HG03175 (cell line): ENCODE measurements at regions not wholly inside any gene's neighbourhood (a gene's known extent, or its start where the extent isn't known, plus 50 kb on each side); places are given as distances from the start of the nearest gene placed in this dataset.
"Not testable (repeated sequence)": the region's sequence is repeated elsewhere in the genome, so short reads cannot be mapped to it uniquely, and the experiment has no call there.

Source experiments
- ATAC-seq: cut with Tn5 transposase; IDR thresholded peaks from one replicate; pipeline ENCODE4 v1.9.1; 2021; ENCODE audit warnings: mild to moderate bottlenecking, moderate library complexity; ENCODE audit not compliant: unreplicated experiment

DNA sequence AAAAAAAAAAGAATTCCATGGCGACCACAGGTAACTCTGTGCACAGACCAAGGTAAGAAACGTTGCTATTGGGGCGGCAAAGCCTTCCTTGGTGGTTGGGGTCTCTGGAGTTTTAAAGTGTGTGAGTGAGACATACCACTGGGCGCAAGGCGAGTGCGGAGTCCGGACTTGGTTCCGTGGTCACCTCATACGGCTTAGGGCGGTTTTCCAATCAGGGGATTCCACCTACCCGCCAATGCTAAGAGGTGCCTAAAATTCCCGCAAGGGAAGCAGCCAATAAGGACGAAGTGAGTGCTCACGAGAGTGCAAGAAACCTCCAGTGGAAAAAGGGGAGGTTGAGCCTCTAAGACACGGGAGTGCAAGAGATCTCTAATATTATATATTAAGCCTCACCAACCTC lies 68.6 kb upstream of the PRSS16 start:
- ATAC-seq, result no peak

GRCh38 chr6:27183060-27183832 lies 64.3 kb upstream of the PRSS16 start:
- no peak for ATAC-seq

- ATAC-seq, result no peak
Observed at GRCh38 chr6:27187231-27188060, 60.1 kb upstream of the PRSS16 start.

- ATAC-seq, result peak; percentile 86
Observed at GRCh38 chr6:27188061-27188884, 59.2 kb upstream of the PRSS16 start.

GRCh38 chr6:27188885-27189418 lies 58.5 kb upstream of the PRSS16 start:
- peak; percentile 70 for ATAC-seq

GRCh38 chr6:27190126-27190525 lies 57.4 kb upstream of the PRSS16 start:
- ATAC-seq, result no peak

DNA sequence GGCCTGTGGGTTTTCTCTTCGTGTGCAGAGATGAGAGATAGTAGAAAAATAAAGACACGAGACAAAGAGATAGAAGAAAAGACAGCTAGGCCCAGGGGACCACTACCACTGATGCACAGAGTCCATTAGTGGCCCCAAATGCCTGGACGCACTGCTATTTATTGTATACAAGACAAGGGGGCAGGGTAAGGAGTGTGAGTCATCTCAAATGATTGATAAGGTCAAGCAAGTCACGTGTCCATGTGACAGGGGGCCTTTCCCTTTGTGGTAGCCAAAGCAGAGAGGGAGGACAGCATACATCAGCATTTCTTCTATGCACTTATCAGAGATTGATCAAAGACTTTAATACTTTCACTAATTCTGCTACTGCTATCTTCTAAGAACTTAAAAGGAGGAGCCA lies 53.0 kb upstream of the PRSS16 start:
- not testable (repeated sequence) for ATAC-seq

DNA sequence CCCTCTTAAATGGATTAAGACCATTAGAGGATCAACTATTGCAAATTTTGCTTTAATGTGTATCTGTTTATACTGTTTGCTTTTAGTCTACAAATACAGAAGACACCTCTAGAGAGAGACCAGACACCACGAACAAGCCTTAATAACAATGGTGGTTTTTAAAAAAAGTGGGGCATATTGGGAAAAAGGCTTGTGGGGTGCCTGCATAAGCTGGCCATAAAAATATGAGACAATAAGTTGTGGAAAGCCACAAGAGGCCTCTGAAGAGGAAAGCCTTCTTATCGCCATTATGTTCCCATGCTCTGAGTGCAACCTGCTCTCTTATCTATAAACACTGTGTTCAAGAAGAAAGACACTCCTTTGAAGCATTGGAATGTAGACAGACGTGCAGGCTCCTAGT lies 52.0 kb upstream of the PRSS16 start:
- not testable (repeated sequence) for ATAC-seq
